ENCODE measurements at regions not wholly inside any gene's neighbourhood (a gene's known extent, or its start where the extent isn't known, plus 50 kb on each side); places are given as distances from the start of the nearest gene placed in this dataset.

DNA sequence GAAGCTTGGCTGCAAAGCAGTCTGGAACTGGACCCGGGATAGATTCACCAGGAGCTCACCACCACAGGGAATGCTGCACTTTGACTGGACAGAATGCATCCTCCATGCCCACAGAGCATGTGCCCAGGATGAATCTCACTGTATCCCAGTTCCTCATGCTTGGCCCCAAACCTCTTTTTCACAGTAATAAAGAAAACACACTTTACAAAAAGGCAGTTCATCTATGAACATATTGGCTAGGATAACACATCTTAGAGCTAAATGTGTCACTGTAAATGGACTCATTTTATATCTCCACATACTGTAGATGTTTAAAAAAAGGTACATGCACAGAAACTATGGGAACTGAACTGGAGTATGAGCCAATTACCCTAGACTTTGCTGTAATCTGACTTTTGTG, 266.9 kb downstream of the TOX3 start:
- TF ChIP-seq CTCF (IDR thresholded peaks at IDR 0.05; ENCODE audit: poor library complexity) (no peak), EZH2 (IDR thresholded peaks at IDR 0.05; ENCODE audit: borderline replicate concordance) (no peak)
